HG03378 (cell line): ENCODE measurements at regions not wholly inside any gene's neighbourhood (a gene's known extent, or its start where the extent isn't known, plus 50 kb on each side); places are given as distances from the start of the nearest gene placed in this dataset.
A peak's percentile ranks its signal among the peaks of the same experiment; 100 is the strongest.

Source experiments
- ATAC-seq: cut with Tn5 transposase; IDR thresholded peaks from one replicate; pipeline ENCODE4 v1.9.1; 2021; ENCODE audit warnings: mild to moderate bottlenecking, moderate library complexity; ENCODE audit not compliant: unreplicated experiment

GRCh38 chr9:118457171-118458000 lies 753.2 kb downstream of the TLR4 start:
- no peak for ATAC-seq

GRCh38 chr9:118459913-118460312 lies 755.7 kb downstream of the TLR4 start:
- ATAC-seq, result no peak

GRCh38 chr9:118463419-118463818 lies 759.2 kb downstream of the TLR4 start:
- no peak for ATAC-seq

- no peak for ATAC-seq
Measured at GRCh38 chr9:118473521-118473920, 769.3 kb downstream of the TLR4 start.

GRCh38 chr9:118478752-118479151 lies 774.5 kb downstream of the TLR4 start:
- ATAC-seq, result no peak

- ATAC-seq, result no peak
Measured at GRCh38 chr9:118482306-118482705, 778.1 kb downstream of the TLR4 start.

GRCh38 chr9:118483677-118484076 lies 779.5 kb downstream of the TLR4 start:
- ATAC-seq, result no peak

GRCh38 chr9:118503236-118503635 lies 799.0 kb downstream of the TLR4 start:
- no peak for ATAC-seq

GRCh38 chr9:118510711-118511110 lies 806.5 kb downstream of the TLR4 start:
- no peak for ATAC-seq

- ATAC-seq, result no peak
Measured at GRCh38 chr9:118515947-118516346, 811.7 kb downstream of the TLR4 start.

- no peak for ATAC-seq
Measured at GRCh38 chr9:118521261-118521660, 817.1 kb downstream of the TLR4 start.

GRCh38 chr9:118522093-118523028 lies 818.2 kb downstream of the TLR4 start:
- ATAC-seq, result peak; percentile 94

- no peak for ATAC-seq
Measured at GRCh38 chr9:118527261-118527660, 823.1 kb downstream of the TLR4 start.

GRCh38 chr9:118529210-118529609 lies 825.0 kb downstream of the TLR4 start:
- peak; percentile 69 for ATAC-seq

GRCh38 chr9:118529624-118530214 lies 825.5 kb downstream of the TLR4 start:
- peak; percentile 96 for ATAC-seq

- ATAC-seq, result no peak
Measured at GRCh38 chr9:118532592-118532991, 828.4 kb downstream of the TLR4 start.

GRCh38 chr9:118533101-118533500 lies 828.9 kb downstream of the TLR4 start:
- no peak for ATAC-seq

- no peak for ATAC-seq
Measured at GRCh38 chr9:118533850-118534249, 829.6 kb downstream of the TLR4 start.

GRCh38 chr9:118536153-118536552 lies 832.0 kb downstream of the TLR4 start:
- ATAC-seq, result no peak

GRCh38 chr9:118538959-118539358 lies 830.3 kb downstream of the BRINP1 start:
- no peak for ATAC-seq

- ATAC-seq, result no peak
Measured at GRCh38 chr9:118553465-118553864, 815.8 kb downstream of the BRINP1 start.
